ENCODE measurements at regions not wholly inside any gene's neighbourhood (a gene's known extent, or its start where the extent isn't known, plus 50 kb on each side); places are given as distances from the start of the nearest gene placed in this dataset.

DNA sequence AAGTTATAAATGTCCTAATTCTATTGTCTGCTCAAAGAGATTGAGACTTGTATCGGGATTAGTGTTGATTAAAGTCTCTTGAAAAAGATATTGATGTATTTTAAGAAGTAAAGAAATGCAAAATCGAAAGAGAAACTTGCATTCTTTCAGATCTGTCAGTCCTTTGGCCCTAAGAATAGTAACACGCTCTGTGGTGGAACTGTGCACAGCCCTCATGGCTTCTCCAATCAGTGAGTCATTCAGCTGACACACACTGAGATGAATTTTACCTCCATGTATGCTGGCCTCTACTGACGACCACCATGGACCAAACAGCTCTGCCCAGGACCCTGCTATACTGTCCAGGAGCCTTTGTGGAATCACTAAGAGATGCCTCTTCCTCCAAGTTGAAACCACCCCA is 232.4 kb downstream of the ESM1 start:
- H2AFZ ChIP-seq (ENCODE audit: insufficient read depth, low read depth, low read length, poor library complexity, severe bottlenecking), result peak overlapping the region; percentile 58
- no peak for TF ChIP-seq CTCF (IDR thresholded peaks at IDR 0.05)
- peak overlapping the region in 1 of 3 experiments; percentile 30 for H3K4me3 ChIP-seq (replicated peaks in 1 of 3; ENCODE audit: low read depth in 2 of 3, low read length in 3 of 3)
- peak; percentile 53 to 66 (median 61) for DNase-seq
- Mint-ChIP-seq H3K4me1 (peaks cover 33% of the 10 kb centered on the region), H3K9me3 (peaks cover 0 to 3% (median 0%) of the 10 kb centered on the region in 7 donors), H3K27me3 (ENCODE audit: low read depth in 3 of 3) (peaks cover 0 to 2% (median 0%) of the 10 kb centered on the region in 3 donors), H3K27ac (peak overlapping the region; percentile 27 to 88 (median 71)), H3K4me3 (peak overlapping the region in 1 of 2 donors; percentile 35), H3K36me3 (no peaks in the 10 kb centered on the region)
- intact Hi-C loops (cut with micrococcal nuclease), result loop anchor here in 1 of 2 donors (10.0 kb wide), 1 partner anchor 92 kb away; no protein-coding TSS in a partner anchor
- H3K4me1 ChIP-seq (ENCODE audit: control insufficient read depth in 1 of 2, insufficient read depth in 2 of 2, low read length in 2 of 2), result peaks cover 16 to 26% of the 10 kb centered on the region in 2 donors
- H3K4me2 ChIP-seq (replicated peaks; ENCODE audit: extremely low read depth, low read length, poor library complexity, severe bottlenecking), result peak overlapping the region; percentile 30
- WGBS (ENCODE audit: insufficient coverage), result 0% methylated on average over 3 of the region's 4 CpGs
- no peaks in the 10 kb centered on the region for H4K20me1 ChIP-seq (ENCODE audit: insufficient read depth, low read length)
- H3K9ac ChIP-seq (ENCODE audit: insufficient read depth, low read length, poor library complexity, severe bottlenecking), result no peak overlapping the region
- H3K9me3 ChIP-seq (replicated peaks in 1 of 2; ENCODE audit: control insufficient read depth in 1 of 2, insufficient read depth in 1 of 2, low read length in 2 of 2), result no peaks in the 10 kb centered on the region
- no peaks in the 10 kb centered on the region for H3K27me3 ChIP-seq (ENCODE audit: control insufficient read depth in 2 of 2, insufficient read depth in 2 of 2, low read length in 2 of 2)
- no peaks in the 10 kb centered on the region for H3K36me3 ChIP-seq (replicated peaks in 1 of 2; ENCODE audit: control insufficient read depth in 1 of 2, insufficient read depth in 2 of 2, low read length in 2 of 2)
- H3K79me2 ChIP-seq (ENCODE audit: insufficient read depth, low read length), result no peaks in the 10 kb centered on the region
- peak overlapping the region in 1 of 2 donors; percentile 74 for H3K27ac ChIP-seq (ENCODE audit: low read depth in 1 of 2, low read length in 2 of 2)

- Histone ChIP-seq H3K9ac (ENCODE audit: insufficient read depth, low read length, poor library complexity, severe bottlenecking) (no peak overlapping the region), H3K4me2 (replicated peaks; ENCODE audit: extremely low read depth, low read length, poor library complexity, severe bottlenecking) (no peak overlapping the region), H3K79me2 (ENCODE audit: insufficient read depth, low read length) (no peaks in the 10 kb centered on the region), H3K4me3 (replicated peaks in 1 of 3; ENCODE audit: low read depth in 2 of 3, low read length in 3 of 3) (no peak overlapping the region), H3K4me1 (ENCODE audit: control insufficient read depth in 1 of 2, insufficient read depth in 2 of 2, low read length in 2 of 2) (peaks cover 32 to 36% of the 10 kb centered on the region in 2 donors), H3K36me3 (replicated peaks in 1 of 2; ENCODE audit: control insufficient read depth in 1 of 2, insufficient read depth in 2 of 2, low read length in 2 of 2) (no peaks in the 10 kb centered on the region), H3K27me3 (ENCODE audit: control insufficient read depth in 2 of 2, insufficient read depth in 2 of 2, low read length in 2 of 2) (no peaks in the 10 kb centered on the region), H4K20me1 (ENCODE audit: insufficient read depth, low read length) (no peaks in the 10 kb centered on the region), H3K9me3 (replicated peaks in 1 of 2; ENCODE audit: control insufficient read depth in 1 of 2, insufficient read depth in 1 of 2, low read length in 2 of 2) (no peaks in the 10 kb centered on the region), H3K27ac (ENCODE audit: low read depth in 1 of 2, low read length in 2 of 2) (no peak overlapping the region), H2AFZ (ENCODE audit: insufficient read depth, low read depth, low read length, poor library complexity, severe bottlenecking) (no peak overlapping the region)
- DNase-seq, result no peak
- no peaks in the 10 kb centered on the region for H3K9me3 Mint-ChIP-seq
- peaks cover 36% of the 10 kb centered on the region for H3K4me1 Mint-ChIP-seq
- H3K27ac Mint-ChIP-seq, result no peak overlapping the region
- WGBS (ENCODE audit: insufficient coverage), result 98% methylated on average over 4 of the region's 4 CpGs
- H3K27me3 Mint-ChIP-seq (ENCODE audit: low read depth in 3 of 3), result peaks cover 0 to 2% (median 0%) of the 10 kb centered on the region in 3 donors
- H3K36me3 Mint-ChIP-seq, result no peaks in the 10 kb centered on the region
- intact Hi-C loops (cut with micrococcal nuclease), result loop anchor here in 1 of 2 donors (10.0 kb wide), 1 partner anchor 224 kb away; no protein-coding TSS in a partner anchor
- no peak overlapping the region for H3K4me3 Mint-ChIP-seq
- no peak for TF ChIP-seq CTCF (IDR thresholded peaks at IDR 0.05)
Measured at GRCh38 chr5:54748527-54748926, 231.0 kb downstream of the SNX18 start.
